Right atrium auricular region (tissue), 2 donors: ENCODE measurements at regions not wholly inside any gene's neighbourhood (a gene's known extent, or its start where the extent isn't known, plus 50 kb on each side); places are given as distances from the start of the nearest gene placed in this dataset.

Experiments
- DNase-seq: peaks from one replicate; pipeline ENCODE4 v3.0.0-alpha.2; 2019; ENCODE audit warnings: low spot score
- H3K27ac ChIP-seq, 2 donors: fragments of 200-600 bp; sonication (generic); 1 replicate in 1 of 2; 2 replicates in 1 of 2; pipeline ENCODE4 v1.5.1; 2016 to 2019
- H3K27me3 ChIP-seq, 2 donors: fragments of 200-600 bp; sonication (generic); one replicate each; pipeline versions ENCODE4 v1.5.1 to v1.6.0; 2017 to 2019
- H3K36me3 ChIP-seq: fragments of 200-600 bp; sonication (generic); one replicate; pipeline ENCODE4 v1.5.1; 2016
- H3K4me1 ChIP-seq, 2 donors: fragments of 200-600 bp; sonication (generic); one replicate each; pipeline versions ENCODE4 v1.5.1 to v1.6.0; 2017 to 2019
- H3K4me3 ChIP-seq, 2 donors: fragments of 200-600 bp; sonication (generic); 1 replicate in 1 of 2; 2 replicates in 1 of 2; pipeline ENCODE4 v1.5.1; 2017 to 2019; ENCODE audit warnings: mild to moderate bottlenecking in 1 of 2, moderate library complexity in 1 of 2
- H3K9me3 ChIP-seq, 2 donors: fragments of 200-600 bp; sonication (generic); one replicate each; pipeline ENCODE4 v1.5.1; 2019
- CTCF ChIP-seq, 2 donors: fragments of 200-600 bp; sonication (generic); IDR thresholded peaks; one replicate each; pipeline ENCODE4 v1.5.1; 2019; ENCODE audit warnings: antibody characterized with exemption in 2 of 2

GRCh38 chr2:83487451-83487850, 971.6 kb downstream of the SUCLG1 start:
- DNase-seq = no peak
- Histone ChIP-seq H3K9me3 (peaks cover 0 to 7% of the 10 kb centered on the region in 2 donors), H3K36me3 (no peaks in the 10 kb centered on the region), H3K27me3 (no peaks in the 10 kb centered on the region), H3K4me3 (no peak overlapping the region), H3K4me1 (no peaks in the 10 kb centered on the region), H3K27ac (no peak overlapping the region)
- TF ChIP-seq CTCF (IDR thresholded peaks at IDR 0.05) = no peak

- H3K4me1 ChIP-seq = no peaks in the 10 kb centered on the region
- H3K27ac ChIP-seq = no peak overlapping the region
- H3K4me3 ChIP-seq = no peak overlapping the region
- H3K9me3 ChIP-seq = no peaks in the 10 kb centered on the region
- DNase-seq = no peak
- H3K36me3 ChIP-seq = no peaks in the 10 kb centered on the region
- no peak for TF ChIP-seq CTCF (IDR thresholded peaks at IDR 0.05)
- H3K27me3 ChIP-seq = no peaks in the 10 kb centered on the region
Measured at GRCh38 chr2:83481436-83481835, 977.6 kb downstream of the SUCLG1 start.

GRCh38 chr2:83478037-83478436, 981.0 kb downstream of the SUCLG1 start:
- H3K9me3 ChIP-seq = no peaks in the 10 kb centered on the region
- no peaks in the 10 kb centered on the region for H3K36me3 ChIP-seq
- no peak for TF ChIP-seq CTCF (IDR thresholded peaks at IDR 0.05)
- H3K4me3 ChIP-seq = no peak overlapping the region
- no peak overlapping the region for H3K27ac ChIP-seq
- no peaks in the 10 kb centered on the region for H3K27me3 ChIP-seq
- no peak for DNase-seq
- no peaks in the 10 kb centered on the region for H3K4me1 ChIP-seq

- Histone ChIP-seq H3K27ac (no peak overlapping the region), H3K27me3 (no peaks in the 10 kb centered on the region), H3K9me3 (no peaks in the 10 kb centered on the region), H3K36me3 (no peaks in the 10 kb centered on the region), H3K4me3 (no peak overlapping the region), H3K4me1 (no peaks in the 10 kb centered on the region)
- TF ChIP-seq CTCF (IDR thresholded peaks at IDR 0.05) = no peak
- DNase-seq = no peak
Measured at GRCh38 chr2:83475371-83475770, 983.7 kb downstream of the SUCLG1 start.

GRCh38 chr2:83471655-83472054, 987.4 kb downstream of the SUCLG1 start:
- Histone ChIP-seq H3K4me3 (no peak overlapping the region), H3K27me3 (no peaks in the 10 kb centered on the region), H3K36me3 (no peaks in the 10 kb centered on the region), H3K9me3 (no peaks in the 10 kb centered on the region), H3K4me1 (no peaks in the 10 kb centered on the region), H3K27ac (no peak overlapping the region)
- no peak for DNase-seq
- no peak for TF ChIP-seq CTCF (IDR thresholded peaks at IDR 0.05)

- H3K4me3 ChIP-seq = no peak overlapping the region
- TF ChIP-seq CTCF (IDR thresholded peaks at IDR 0.05) = no peak
- no peak for DNase-seq
Measured at GRCh38 chr2:83470928-83471327, 988.2 kb downstream of the SUCLG1 start.

More at GRCh38 chr2:83470928-83471327, 988.2 kb downstream of the SUCLG1 start:
- H3K4me1 ChIP-seq = no peaks in the 10 kb centered on the region
- H3K36me3 ChIP-seq = no peaks in the 10 kb centered on the region
- no peak overlapping the region for H3K27ac ChIP-seq
- no peaks in the 10 kb centered on the region for H3K9me3 ChIP-seq
- no peaks in the 10 kb centered on the region for H3K27me3 ChIP-seq
